Neural progenitor cell (in vitro differentiated cells): ENCODE measurements at regions not wholly inside any gene's neighbourhood (a gene's known extent, or its start where the extent isn't known, plus 50 kb on each side); places are given as distances from the start of the nearest gene placed in this dataset.

Source experiments
- EZH2 ChIP-seq: fragments of 200-600 bp; sonication (generic); IDR thresholded peaks from 2 replicates; pipeline ENCODE4 v1.6.1; 2017; ENCODE audit warnings: antibody characterized with exemption, mild to moderate bottlenecking, moderate library complexity
- TF ChIP-seq, protein P1 (sequence below): fragments of 200-600 bp; sonication (generic); IDR thresholded peaks from 2 replicates; pipeline ENCODE4 v1.5.1; 2017; ENCODE audit warnings: antibody characterized with exemption, mild to moderate bottlenecking

DNA sequence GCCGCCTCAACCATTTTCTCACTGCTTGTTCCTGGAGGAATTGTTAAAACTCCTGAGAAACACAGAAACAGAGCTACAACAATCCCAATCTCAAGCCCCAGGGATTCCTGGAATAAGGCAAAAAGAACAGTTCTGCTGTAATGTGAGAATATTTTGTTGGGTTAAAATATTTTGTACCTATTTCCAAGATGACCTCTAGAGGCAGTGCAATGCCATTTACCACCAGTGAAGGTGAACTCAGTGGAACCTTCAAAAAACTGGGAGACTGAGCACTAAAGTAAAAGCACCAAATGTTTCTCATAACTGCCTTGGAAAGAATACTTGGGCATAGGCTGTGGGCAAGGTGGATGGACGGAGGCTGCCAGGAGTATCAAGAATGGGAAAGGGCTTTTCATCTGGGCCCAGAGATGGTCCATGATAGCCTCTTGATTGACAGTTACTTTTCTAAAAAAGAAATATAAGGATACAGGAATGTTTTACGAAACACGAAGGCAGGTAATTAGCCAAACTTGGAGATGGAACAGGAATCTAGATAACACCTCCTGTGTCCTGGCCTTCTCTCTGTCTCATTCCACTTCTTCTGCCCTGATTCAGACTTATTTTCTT lies 334.0 kb upstream of the FLRT2 start:
- TF ChIP-seq, protein P1, sequence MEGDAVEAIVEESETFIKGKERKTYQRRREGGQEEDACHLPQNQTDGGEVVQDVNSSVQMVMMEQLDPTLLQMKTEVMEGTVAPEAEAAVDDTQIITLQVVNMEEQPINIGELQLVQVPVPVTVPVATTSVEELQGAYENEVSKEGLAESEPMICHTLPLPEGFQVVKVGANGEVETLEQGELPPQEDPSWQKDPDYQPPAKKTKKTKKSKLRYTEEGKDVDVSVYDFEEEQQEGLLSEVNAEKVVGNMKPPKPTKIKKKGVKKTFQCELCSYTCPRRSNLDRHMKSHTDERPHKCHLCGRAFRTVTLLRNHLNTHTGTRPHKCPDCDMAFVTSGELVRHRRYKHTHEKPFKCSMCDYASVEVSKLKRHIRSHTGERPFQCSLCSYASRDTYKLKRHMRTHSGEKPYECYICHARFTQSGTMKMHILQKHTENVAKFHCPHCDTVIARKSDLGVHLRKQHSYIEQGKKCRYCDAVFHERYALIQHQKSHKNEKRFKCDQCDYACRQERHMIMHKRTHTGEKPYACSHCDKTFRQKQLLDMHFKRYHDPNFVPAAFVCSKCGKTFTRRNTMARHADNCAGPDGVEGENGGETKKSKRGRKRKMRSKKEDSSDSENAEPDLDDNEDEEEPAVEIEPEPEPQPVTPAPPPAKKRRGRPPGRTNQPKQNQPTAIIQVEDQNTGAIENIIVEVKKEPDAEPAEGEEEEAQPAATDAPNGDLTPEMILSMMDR, result peak; percentile 64
- TF ChIP-seq EZH2, result no peak
